K562 (cell line): ENCODE measurements at regions not wholly inside any gene's neighbourhood (a gene's known extent, or its start where the extent isn't known, plus 50 kb on each side); places are given as distances from the start of the nearest gene placed in this dataset.

Experiments used
- ATAC-seq: fragments of 200-7000 bp; cut with Tn5 transposase; 3 replicates; pipeline ENCODE4 v1.9.1; 2020; ENCODE audit warnings: moderate library complexity
- BruUV-seq: library from RNA; stranded (reverse); fragments of 400-500 nt; replicated peaks from 2 replicates; lab custom pipeline; 2021; lab: Mats Ljungman, UMichigan
- CTCF ChIA-PET: fragments of 300-600 bp; formaldehyde crosslinking; extraction: SDS; loops from one replicate; lab custom pipeline; 2021; ENCODE audit warnings: low intra/inter-chr PET ratio; lab: Yijun Ruan, JAX
- POLR2A ChIA-PET: fragments of 300-600, 350-650 bp; sonication (Branson Sonifier 250); formaldehyde crosslinking; extraction: SDS; loops from one replicate; lab custom pipeline; 2021; ENCODE audit warnings: antibody characterized with exemption, inconsistent platforms; lab: Yijun Ruan, JAX
- DNase-seq, 4 experiments: peaks; one replicate each; pipeline versions ENCODE4 v3.0.0 to v3.0.0-alpha.2; 2011 to 2018; ENCODE audit warnings: low spot score in 3 of 4, mixed read lengths in 3 of 4; ENCODE audit errors: extremely low read depth in 1 of 4
- FAIRE-seq: peaks from 2 replicates; lab custom pipeline; 2011; peaks lifted over from hg19 to GRCh38; lab: Jason Lieb, UNC
- H2AFZ ChIP-seq: 2 replicates; pipeline ENCODE4 v1.6.0; 2011; ENCODE audit warnings: low read depth, low read length, control low read depth, inconsistent platforms
- H3K27ac ChIP-seq: fragments of 200-600 bp; 3 replicates; pipeline ENCODE4 v1.8.0; 2011; ENCODE audit warnings: low read depth, mild to moderate bottlenecking, control low read depth, inconsistent platforms, low read length, moderate library complexity, mixed read lengths; ENCODE audit errors: extremely low read depth
- H3K27me3 ChIP-seq, 2 experiments: fragments of 300-600 bp in 1 of 2; 2 replicates in 1 of 2; 3 replicates in 1 of 2; pipeline versions ENCODE4 v1.6.0 to v1.8.0; 2011; ENCODE audit warnings: inconsistent platforms in 2 of 2, low read length in 2 of 2, mild to moderate bottlenecking in 1 of 2, mixed read lengths in 1 of 2, moderate library complexity in 1 of 2; ENCODE audit not compliant: control insufficient read depth in 2 of 2, insufficient read depth in 2 of 2
- H3K36me3 ChIP-seq: fragments of 300-600 bp; 3 replicates; pipeline ENCODE4 v1.8.0; 2011; ENCODE audit warnings: mild to moderate bottlenecking, low read length, inconsistent platforms; ENCODE audit not compliant: control insufficient read depth, insufficient read depth
- H3K4me1 ChIP-seq, 2 experiments: fragments of 200-600 bp in 1 of 2; replicated peaks in 1 of 2; 2 replicates in 1 of 2; 3 replicates in 1 of 2; pipeline versions ENCODE4 v1.5.1 to v1.8.0; 2011; ENCODE audit warnings: inconsistent platforms in 2 of 2, low read length in 2 of 2, mild to moderate bottlenecking in 1 of 2, mixed read lengths in 1 of 2, moderate library complexity in 1 of 2; ENCODE audit not compliant: control insufficient read depth in 2 of 2, insufficient read depth in 2 of 2
- H3K4me2 ChIP-seq: 2 replicates; pipeline ENCODE4 v1.6.1; 2011; ENCODE audit warnings: low read length, control low read depth, inconsistent platforms, mixed read lengths; ENCODE audit not compliant: insufficient read depth
- H3K4me3 ChIP-seq: fragments of 200-600 bp; sonication (generic), shearing (Covaris generic); 2 replicates; pipeline ENCODE4 v1.5.1; 2016; ENCODE audit warnings: control low read depth, inconsistent platforms
- H3K79me2 ChIP-seq: fragments of 200-600 bp; 3 replicates; pipeline ENCODE4 v1.8.0; 2011; ENCODE audit warnings: low read length, inconsistent platforms; ENCODE audit not compliant: control insufficient read depth, insufficient read depth
- H3K9ac ChIP-seq, 2 experiments: 2 replicates each; pipeline versions ENCODE4 v1.6.0 to v1.6.1; 2011; ENCODE audit warnings: low read depth in 2 of 2, low read length in 2 of 2, control low read depth in 1 of 2, inconsistent platforms in 1 of 2, mild to moderate bottlenecking in 1 of 2, mixed read lengths in 1 of 2; ENCODE audit not compliant: insufficient read depth in 1 of 2
- H3K9me1 ChIP-seq: one replicate; pipeline ENCODE4 v1.6.0; 2011; ENCODE audit warnings: inconsistent platforms, mild to moderate bottlenecking, low read length, moderate library complexity; ENCODE audit not compliant: control insufficient read depth, insufficient read depth
- H3K9me3 ChIP-seq: replicated peaks from 2 replicates; pipeline ENCODE4 v1.5.1; 2011; ENCODE audit warnings: low read depth, low read length, inconsistent platforms; ENCODE audit not compliant: control insufficient read depth, insufficient read depth
- H4K20me1 ChIP-seq: replicated peaks from 2 replicates; pipeline ENCODE4 v1.6.1; 2011; ENCODE audit warnings: low read length, inconsistent platforms, mixed read lengths; ENCODE audit not compliant: control insufficient read depth, insufficient read depth
- ATF2 ChIP-seq: sonication (generic); formaldehyde crosslinking; IDR thresholded peaks from 2 replicates; pipeline ENCODE4 v1.8.1; 2022; ENCODE audit warnings: missing genetic modification reagents
- ATF7 ChIP-seq: fragments of 450-650 bp; IDR thresholded peaks from 2 replicates; pipeline ENCODE4 v1.7.1; 2014; ENCODE audit warnings: mild to moderate bottlenecking, moderate library complexity
- CTCF ChIP-seq, 3 experiments: IDR thresholded peaks in 2 of 3; conservative IDR thresholded peaks in 1 of 3; 2 replicates each; pipeline ENCODE4 v1.5.1; 2011 to 2012; ENCODE audit warnings: low read length in 3 of 3, mild to moderate bottlenecking in 3 of 3, control low read depth in 2 of 3, improper control_type of control experiment in 1 of 3, inconsistent platforms in 1 of 3, low read depth in 1 of 3, mixed read lengths in 1 of 3, moderate library complexity in 1 of 3; ENCODE audit not compliant: insufficient read depth in 2 of 3
- ESRRA ChIP-seq: fragments of 450-650 bp; IDR thresholded peaks from 2 replicates; pipeline ENCODE4 v1.6.1; 2014; ENCODE audit warnings: low read depth, mild to moderate bottlenecking, moderate library complexity, borderline replicate concordance
- ETS2 ChIP-seq: IDR thresholded peaks from 2 replicates; pipeline ENCODE4 v1.6.1; 2016; ENCODE audit warnings: borderline replicate concordance, missing genetic modification characterization, mild to moderate bottlenecking, moderate library complexity, missing compliant biosample characterization; ENCODE audit not compliant: poor library complexity, severe bottlenecking
- GATAD2A ChIP-seq: fragments of 450-650 bp; IDR thresholded peaks from 2 replicates; pipeline ENCODE4 v1.6.1; 2017
- MCM5 ChIP-seq: fragments of 450-650 bp; IDR thresholded peaks from 2 replicates; pipeline ENCODE4 v1.6.1; 2016; ENCODE audit warnings: low read depth
- MLLT1 ChIP-seq, 2 experiments: fragments of 450-650 bp; IDR thresholded peaks; 2 replicates each; pipeline ENCODE4 v1.6.1; 2016
- NFYB ChIP-seq: IDR thresholded peaks from 2 replicates; pipeline ENCODE4 v1.6.1; 2011; ENCODE audit warnings: mild to moderate bottlenecking, moderate library complexity; ENCODE audit not compliant: insufficient read length; ENCODE audit errors: extremely low read depth
- NR0B1 ChIP-seq: fragments of 450-650 bp; IDR thresholded peaks from one replicate; pipeline ENCODE4 v1.6.1; 2018; ENCODE audit warnings: mild to moderate bottlenecking, moderate library complexity; ENCODE audit not compliant: partially characterized antibody
- POLR2G ChIP-seq: fragments of 200-400 bp; formaldehyde crosslinking; IDR thresholded peaks from 2 replicates; pipeline ENCODE4 v1.6.1; 2017; ENCODE audit warnings: low read depth, mild to moderate bottlenecking, antibody characterized with exemption, low read length, moderate library complexity
- POLR3G ChIP-seq: IDR thresholded peaks from 2 replicates; pipeline ENCODE4 v1.6.1; 2011; ENCODE audit not compliant: insufficient read length, insufficient replicate concordance; ENCODE audit errors: extremely low read depth
- RB1 ChIP-seq: fragments of 450-650 bp; IDR thresholded peaks from 2 replicates; pipeline ENCODE4 v1.6.1; 2017; ENCODE audit warnings: low read depth, mild to moderate bottlenecking
- SIN3B ChIP-seq: fragments of 450-650 bp; IDR thresholded peaks from 2 replicates; pipeline ENCODE4 v1.6.1; 2017; ENCODE audit warnings: low read depth, mild to moderate bottlenecking, moderate library complexity
- U2AF2 ChIP-seq: fragments of 200-400 bp; formaldehyde crosslinking; optimal IDR thresholded peaks from 2 replicates; pipeline ENCODE3; 2017; ENCODE audit warnings: low read depth, mild to moderate bottlenecking, low read length
- ZNF24 ChIP-seq: fragments of 450-650 bp; IDR thresholded peaks from 2 replicates; pipeline ENCODE4 v1.6.1; 2016
- ZNF263 ChIP-seq: sonication (generic); formaldehyde crosslinking; IDR thresholded peaks from 2 replicates; pipeline ENCODE4 v1.8.0; 2022; ENCODE audit warnings: mild to moderate bottlenecking, missing genetic modification reagents, borderline replicate concordance
- ZNF41 ChIP-seq: fragments of 250-450 bp; sonication (Bioruptor Pico); conservative IDR thresholded peaks from 2 replicates; pipeline ENCODE4 v1.4.0; 2020; ENCODE audit warnings: mild to moderate bottlenecking
- WGBS: fragments of 100-300 bp; shearing (Covaris generic); methylation state at CpG from one replicate; pipeline ENCODE4 v1.1.6; 2016; ENCODE audit warnings: low coverage, mixed read lengths; ENCODE audit not compliant: insufficient coverage; ENCODE audit errors: missing lambda C conversion rate; 5-methylcytosine and 5-hydroxymethylcytosine counted together
- in situ Hi-C: fragments of 300-500 bp; cut with MboI; formaldehyde crosslinking; loops from 4 replicates; pipeline ENCODE4 v1.15.0; 2018; ENCODE audit warnings: inconsistent platforms, mixed read lengths
- intact Hi-C: fragments of 100-400 bp; cut with micrococcal nuclease; formaldehyde crosslinking; loops from 2 replicates; pipeline ENCODE4 v1.14.2; 2022

GRCh38 chr14:85071447-85071846, 458.5 kb upstream of the FLRT2 start (continued):
- no peak for TF ChIP-seq ATF2 (CRISPR knock-in tag)
- TF ChIP-seq ETS2 (tag), result no peak
- TF ChIP-seq SIN3B, result no peak
- no peak for TF ChIP-seq NFYB
- TF ChIP-seq POLR2G, result no peak
- no peak for TF ChIP-seq ZNF24

GRCh38 chr14:85074955-85075354, 455.0 kb upstream of the FLRT2 start:
- DNase-seq (no peak), ATAC-seq (no peak), FAIRE-seq (no peak)
- Histone ChIP-seq H3K36me3 (no peaks in the 10 kb centered on the region), H3K27me3 (no peaks in the 10 kb centered on the region), H3K4me1 (no peaks in the 10 kb centered on the region), H4K20me1 (no peaks in the 10 kb centered on the region), H3K9ac (no peak overlapping the region), H3K27ac (no peak overlapping the region), H2AFZ (no peak overlapping the region), H3K79me2 (no peaks in the 10 kb centered on the region), H3K9me3 (no peaks in the 10 kb centered on the region), H3K9me1 (no peaks in the 10 kb centered on the region), H3K4me3 (no peak overlapping the region), H3K4me2 (no peak overlapping the region)
- WGBS, result 0% methylated on average over 1 of the region's 1 CpG
- ChIA-PET CTCF (no interaction called here), POLR2A (no interaction called here)
- BruUV-seq, result no TSS peak
- intact Hi-C loops, result no loop called here
- in situ Hi-C loops, result no loop called here
- TF ChIP-seq MLLT1 (IDR thresholded peaks at IDR 0.05), result no peak
- TF ChIP-seq ATF7, result no peak
- no peak for TF ChIP-seq ZNF41
- no peak for TF ChIP-seq POLR3G
- TF ChIP-seq GATAD2A, result no peak
- no peak for TF ChIP-seq NR0B1
- no peak for TF ChIP-seq MCM5
- no peak for TF ChIP-seq ESRRA
- no peak for TF ChIP-seq CTCF (IDR thresholded peaks at IDR 0.05 in 2 of 3, conservative IDR thresholded peaks at IDR 0.05 in 1 of 3; ENCODE audit: insufficient read depth in 2 of 3, low read depth in 1 of 3, low read length in 3 of 3)
- TF ChIP-seq POLR2G, result no peak
- TF ChIP-seq RB1, result no peak
- no peak for TF ChIP-seq ZNF263 (CRISPR knock-in tag)
- TF ChIP-seq U2AF2, result no peak
